ENCODE measurements at regions not wholly inside any gene's neighbourhood (a gene's known extent, or its start where the extent isn't known, plus 50 kb on each side); places are given as distances from the start of the nearest gene placed in this dataset.

GRCh38 chr2:106631281-106631680 is 144.1 kb downstream of the CD8B2 start:
- no peak for DNase-seq

GRCh38 chr2:106638043-106638442 is 150.9 kb downstream of the CD8B2 start:
- no peak for DNase-seq

- DNase-seq: no peak
These were observed 151.4 kb downstream of the CD8B2 start for GRCh38 chr2:106638580-106638979.

GRCh38 chr2:106642679-106643078 is 155.5 kb downstream of the CD8B2 start:
- DNase-seq: no peak

GRCh38 chr2:106644623-106645022 is 157.5 kb downstream of the CD8B2 start:
- DNase-seq: no peak

GRCh38 chr2:106646605-106647004 is 159.4 kb downstream of the CD8B2 start:
- DNase-seq: no peak

GRCh38 chr2:106649306-106649705 is 162.1 kb downstream of the CD8B2 start:
- DNase-seq: no peak

GRCh38 chr2:106653465-106653864 is 166.3 kb downstream of the CD8B2 start:
- no peak for DNase-seq

- DNase-seq: no peak
These were observed 171.5 kb downstream of the CD8B2 start for GRCh38 chr2:106658616-106659015.

GRCh38 chr2:106664669-106665068 is 177.5 kb downstream of the CD8B2 start:
- DNase-seq: no peak

GRCh38 chr2:106667478-106668070 is 180.4 kb downstream of the CD8B2 start:
- no peak for DNase-seq

- no peak for DNase-seq
These were observed 198.2 kb downstream of the CD8B2 start for GRCh38 chr2:106685180-106685897.

GRCh38 chr2:106686814-106687213 is 199.2 kb downstream of the ST6GAL2 start:
- DNase-seq: no peak

GRCh38 chr2:106694964-106695470 is 190.9 kb downstream of the ST6GAL2 start:
- no peak for DNase-seq

- no peak for DNase-seq
These were observed 190.0 kb downstream of the ST6GAL2 start for GRCh38 chr2:106695919-106696318.

GRCh38 chr2:106700616-106701015 is 185.4 kb downstream of the ST6GAL2 start:
- DNase-seq: no peak

GRCh38 chr2:106701203-106702022 is 184.6 kb downstream of the ST6GAL2 start:
- DNase-seq: no peak

- no peak for DNase-seq
These were observed 182.8 kb downstream of the ST6GAL2 start for GRCh38 chr2:106703161-106703560.

GRCh38 chr2:106704798-106705197 is 181.2 kb downstream of the ST6GAL2 start:
- DNase-seq: no peak

- DNase-seq: no peak
These were observed 180.1 kb downstream of the ST6GAL2 start for GRCh38 chr2:106705877-106706276.

- DNase-seq: no peak
These were observed 179.7 kb downstream of the ST6GAL2 start for GRCh38 chr2:106706283-106706682.

- DNase-seq: no peak
These were observed 177.8 kb downstream of the ST6GAL2 start for GRCh38 chr2:106708209-106708608.

GRCh38 chr2:106709229-106709628 is 176.7 kb downstream of the ST6GAL2 start:
- DNase-seq: no peak

- DNase-seq: no peak
These were observed 166.7 kb downstream of the ST6GAL2 start for GRCh38 chr2:106719222-106719621.
